GM12873 (cell line): ENCODE measurements at regions not wholly inside any gene's neighbourhood (a gene's known extent, or its start where the extent isn't known, plus 50 kb on each side); places are given as distances from the start of the nearest gene placed in this dataset.

Experiments used
- TF ChIP-seq, protein P1 (sequence below): IDR thresholded peaks from 2 replicates; pipeline ENCODE4 v1.5.1; 2012; ENCODE audit warnings: low read depth, mild to moderate bottlenecking, moderate library complexity, low read length, control low read depth; ENCODE audit not compliant: insufficient read depth; ENCODE audit errors: missing control alignments

DNA sequence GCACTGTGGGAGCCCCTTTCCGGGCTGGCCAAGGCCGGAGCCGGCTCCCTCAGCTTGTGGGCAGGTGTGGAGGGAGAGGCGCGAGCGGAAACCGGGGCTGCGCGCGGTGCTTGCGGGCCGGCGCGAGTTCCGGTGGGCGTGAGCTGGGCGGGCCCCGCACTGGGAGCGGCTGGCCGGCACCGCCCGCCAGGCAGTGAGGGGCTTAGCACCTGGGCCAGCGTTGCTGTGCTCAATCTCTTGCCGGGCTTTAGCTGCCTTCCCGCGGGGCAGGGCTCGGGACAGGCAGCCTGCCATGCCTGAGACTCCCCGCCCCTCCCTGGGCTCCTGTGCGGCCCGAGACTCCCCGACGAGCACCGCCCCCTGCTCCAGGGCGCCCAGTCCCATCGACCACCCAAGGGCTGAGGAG, 405.2 kb upstream of the PRR20A start:
- TF ChIP-seq, protein P1, sequence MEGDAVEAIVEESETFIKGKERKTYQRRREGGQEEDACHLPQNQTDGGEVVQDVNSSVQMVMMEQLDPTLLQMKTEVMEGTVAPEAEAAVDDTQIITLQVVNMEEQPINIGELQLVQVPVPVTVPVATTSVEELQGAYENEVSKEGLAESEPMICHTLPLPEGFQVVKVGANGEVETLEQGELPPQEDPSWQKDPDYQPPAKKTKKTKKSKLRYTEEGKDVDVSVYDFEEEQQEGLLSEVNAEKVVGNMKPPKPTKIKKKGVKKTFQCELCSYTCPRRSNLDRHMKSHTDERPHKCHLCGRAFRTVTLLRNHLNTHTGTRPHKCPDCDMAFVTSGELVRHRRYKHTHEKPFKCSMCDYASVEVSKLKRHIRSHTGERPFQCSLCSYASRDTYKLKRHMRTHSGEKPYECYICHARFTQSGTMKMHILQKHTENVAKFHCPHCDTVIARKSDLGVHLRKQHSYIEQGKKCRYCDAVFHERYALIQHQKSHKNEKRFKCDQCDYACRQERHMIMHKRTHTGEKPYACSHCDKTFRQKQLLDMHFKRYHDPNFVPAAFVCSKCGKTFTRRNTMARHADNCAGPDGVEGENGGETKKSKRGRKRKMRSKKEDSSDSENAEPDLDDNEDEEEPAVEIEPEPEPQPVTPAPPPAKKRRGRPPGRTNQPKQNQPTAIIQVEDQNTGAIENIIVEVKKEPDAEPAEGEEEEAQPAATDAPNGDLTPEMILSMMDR: no peak

DNA sequence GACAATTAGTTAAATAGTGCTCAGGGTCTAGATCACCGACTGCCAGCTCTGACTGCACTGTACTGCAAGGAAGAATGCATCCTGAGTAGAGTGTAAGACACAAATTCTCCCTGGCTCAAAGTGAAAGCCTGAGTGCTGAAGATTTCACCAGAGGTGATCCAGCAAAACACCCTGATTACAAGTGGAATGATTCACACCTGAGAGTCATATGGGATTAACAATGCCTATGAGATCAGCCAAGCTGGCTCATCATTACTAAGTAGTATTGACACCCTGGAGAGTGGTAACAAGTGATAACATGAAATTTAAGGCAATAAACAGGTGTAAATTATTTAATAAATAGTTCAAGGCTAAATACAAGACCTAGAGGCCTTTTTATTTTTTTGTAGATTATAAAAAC, 403.8 kb upstream of the PRR20A start:
- TF ChIP-seq, protein P1: no peak

DNA sequence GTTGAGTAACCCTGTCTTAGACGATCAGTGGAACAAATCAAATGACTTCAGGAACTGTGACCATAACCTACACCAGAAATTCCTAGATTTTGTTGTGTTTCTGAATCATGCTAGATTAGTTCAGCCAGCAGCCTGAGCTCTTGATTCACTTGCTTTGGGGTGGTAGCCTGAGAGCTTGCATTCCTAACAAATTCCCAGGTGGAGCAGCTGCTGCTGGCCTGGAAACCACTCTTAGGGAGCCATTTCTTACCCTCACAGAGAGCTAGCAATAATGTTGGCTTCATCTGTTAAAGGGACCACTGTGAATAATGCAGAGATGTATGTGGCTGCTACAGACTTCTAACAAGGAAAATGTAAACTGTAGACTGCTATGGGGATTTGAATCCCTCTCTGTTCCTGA, 388.1 kb upstream of the PRR20A start:
- TF ChIP-seq, protein P1: no peak

DNA sequence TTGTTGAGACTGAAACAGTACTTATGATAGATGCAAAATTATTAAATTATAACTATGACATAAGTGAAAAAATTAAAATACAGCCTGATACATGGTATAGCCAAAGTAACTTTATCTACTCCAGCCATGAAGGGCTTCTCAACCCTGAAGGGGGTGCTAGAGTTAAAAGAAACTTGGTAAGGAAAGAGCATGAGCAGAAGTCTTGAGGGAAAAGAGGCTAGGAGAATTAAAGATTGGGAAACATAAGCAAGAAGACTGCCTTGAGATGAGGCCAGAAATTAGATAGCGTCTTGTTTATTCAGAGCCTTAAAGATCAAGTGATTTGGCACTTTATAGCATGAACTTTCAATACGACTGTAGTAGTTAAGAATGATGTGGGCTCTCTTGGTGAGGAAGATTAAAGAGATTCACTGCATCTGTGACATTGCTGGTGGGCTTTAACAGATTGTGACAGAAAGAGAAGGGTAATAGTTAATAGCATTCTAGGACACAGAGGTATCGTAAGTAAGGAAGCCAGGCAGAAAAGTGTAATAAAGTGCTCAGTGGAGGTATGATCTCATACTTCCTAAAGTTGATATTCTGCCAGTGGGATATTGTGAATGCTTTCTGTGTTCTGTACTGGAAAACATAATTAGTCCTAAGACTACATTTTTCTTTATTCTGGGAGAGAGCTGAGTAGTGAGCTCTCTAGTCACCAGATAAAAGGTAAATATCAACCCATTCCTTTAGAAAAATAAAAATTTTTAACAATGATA, 385.4 kb upstream of the PRR20A start:
- TF ChIP-seq, protein P1: no peak

DNA sequence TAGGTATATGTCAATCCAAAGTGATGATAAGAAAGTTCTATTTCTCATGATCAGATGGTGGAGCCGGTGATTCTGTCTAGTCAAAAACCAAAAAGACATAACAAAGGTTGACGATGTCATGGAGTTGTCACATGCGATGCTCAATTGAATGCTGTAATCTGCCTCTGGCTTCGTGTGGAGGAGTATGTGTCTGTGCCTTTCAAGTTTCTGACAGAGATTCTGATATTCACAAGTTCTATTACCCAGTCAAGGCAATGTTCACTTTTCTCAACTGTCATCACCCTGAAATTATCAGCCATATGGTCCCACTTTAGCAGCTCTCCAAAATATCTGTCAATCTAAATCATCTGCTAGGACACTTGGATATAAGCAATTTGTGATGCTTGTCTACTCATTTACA, 367.6 kb upstream of the PRR20A start:
- TF ChIP-seq, protein P1: no peak

DNA sequence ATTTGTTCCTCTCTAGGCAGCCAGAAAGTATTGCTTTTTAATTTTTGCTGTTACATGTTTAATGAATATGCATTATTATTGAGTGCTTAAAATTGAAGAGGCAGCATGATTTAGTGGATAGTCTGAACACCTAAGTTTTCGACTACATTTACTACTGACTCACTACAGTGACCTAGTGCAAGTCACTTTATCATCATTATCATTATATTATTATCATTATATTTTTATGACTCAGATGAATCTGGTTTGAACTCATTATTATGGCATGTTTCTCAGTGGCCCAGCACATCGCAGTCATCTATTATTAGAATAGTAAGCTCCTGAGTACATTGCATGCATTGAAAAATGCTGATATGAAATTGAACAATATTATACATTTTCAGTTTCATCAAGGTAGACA, 351.2 kb upstream of the PRR20A start:
- TF ChIP-seq, protein P1: no peak

DNA sequence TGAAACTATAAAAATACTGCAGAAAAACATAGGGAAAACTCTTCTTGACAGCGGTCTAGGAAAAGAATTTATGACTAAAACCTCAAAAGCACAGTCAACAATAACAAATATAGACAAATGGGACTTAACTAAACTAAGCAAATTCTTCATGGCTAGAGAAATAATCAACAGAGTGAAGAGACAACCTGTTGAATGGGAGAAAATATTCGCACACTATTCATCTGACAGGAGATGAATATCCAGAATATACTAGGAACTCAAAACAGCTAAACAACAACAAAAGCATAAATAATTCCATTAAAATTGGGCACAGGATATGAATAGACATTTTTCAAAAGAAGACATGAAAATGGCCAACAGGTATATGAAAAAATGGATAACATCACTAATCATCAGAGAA, 303.6 kb upstream of the PRR20A start:
- TF ChIP-seq, protein P1: no peak

DNA sequence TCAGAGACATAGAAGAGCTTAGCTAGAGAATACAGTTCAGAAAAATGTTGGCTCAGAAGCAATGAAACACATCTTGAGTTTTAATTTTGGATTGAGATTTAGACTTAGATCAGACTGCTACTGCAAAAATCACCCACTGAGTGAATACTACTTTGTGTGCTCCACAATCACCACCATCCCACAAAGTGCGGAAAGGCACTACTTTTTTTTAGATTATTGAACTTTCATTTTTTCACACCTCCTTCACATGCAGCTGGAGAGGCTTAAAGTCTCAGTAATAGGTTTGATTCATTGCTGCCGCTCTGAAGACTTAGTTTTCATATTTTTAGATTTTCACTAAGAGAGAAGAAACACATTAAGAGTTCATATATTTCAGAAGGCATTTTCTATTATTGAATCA, 289.9 kb upstream of the PRR20A start:
- TF ChIP-seq, protein P1: no peak
